HepG2 (cell line): ENCODE measurements at regions not wholly inside any gene's neighbourhood (a gene's known extent, or its start where the extent isn't known, plus 50 kb on each side); places are given as distances from the start of the nearest gene placed in this dataset.

Experiments used
- AHDC1 ChIP-seq: sonication (generic); formaldehyde crosslinking; IDR thresholded peaks from 2 replicates; pipeline ENCODE4 v1.5.1; 2020; ENCODE audit warnings: mild to moderate bottlenecking, missing genetic modification reagents, borderline replicate concordance
- AKAP8 ChIP-seq: sonication (generic); formaldehyde crosslinking; IDR thresholded peaks from 2 replicates; pipeline ENCODE4 v1.5.1; 2020; ENCODE audit warnings: mild to moderate bottlenecking, missing genetic modification reagents
- ASH2L ChIP-seq: fragments of 300-600, 200-600 bp; sonication (generic); IDR thresholded peaks from 2 replicates; pipeline ENCODE4 v1.7.0; 2017; ENCODE audit warnings: low read depth, mild to moderate bottlenecking, moderate library complexity, mixed read lengths, low read length; ENCODE audit not compliant: insufficient read length
- CEBPG ChIP-seq: IDR thresholded peaks from 2 replicates; pipeline ENCODE4 v1.6.1; 2016
- CSRNP1 ChIP-seq: sonication (generic); formaldehyde crosslinking; IDR thresholded peaks from 2 replicates; pipeline ENCODE4 v1.8.1; 2023; ENCODE audit warnings: mild to moderate bottlenecking, missing genetic modification reagents
- FOXO4 ChIP-seq: sonication (generic); formaldehyde crosslinking; conservative IDR thresholded peaks from 2 replicates; pipeline ENCODE4 v1.8.1; 2023; ENCODE audit warnings: missing genetic modification reagents
- ISL2 ChIP-seq: sonication (generic); formaldehyde crosslinking; IDR thresholded peaks from 2 replicates; pipeline ENCODE4 v1.5.0; 2020; ENCODE audit warnings: missing genetic modification reagents
- REL ChIP-seq: sonication (generic); formaldehyde crosslinking; conservative IDR thresholded peaks from 2 replicates; pipeline ENCODE4 v1.8.0; 2022; ENCODE audit warnings: mild to moderate bottlenecking, missing genetic modification reagents, moderate library complexity
- RXRB ChIP-seq: IDR thresholded peaks from 2 replicates; pipeline ENCODE4 v1.6.1; 2016; ENCODE audit warnings: borderline replicate concordance, missing genetic modification reagents, missing compliant biosample characterization
- SIX4 ChIP-seq: sonication (generic); formaldehyde crosslinking; IDR thresholded peaks from 2 replicates; pipeline ENCODE4 v1.4.0; 2020; ENCODE audit warnings: missing genetic modification reagents
- TBX2 ChIP-seq: sonication (generic); formaldehyde crosslinking; IDR thresholded peaks from 2 replicates; pipeline ENCODE4 v1.5.0; 2020; ENCODE audit warnings: missing genetic modification reagents, mild to moderate bottlenecking, borderline replicate concordance
- ZBTB25 ChIP-seq: IDR thresholded peaks from 2 replicates; pipeline ENCODE4 v1.6.1; 2018; ENCODE audit warnings: missing genetic modification reagents
- ZFP1 ChIP-seq: IDR thresholded peaks from 2 replicates; pipeline ENCODE4 v1.6.1; 2016
- ZMYM4 ChIP-seq: sonication (generic); formaldehyde crosslinking; IDR thresholded peaks from 2 replicates; pipeline ENCODE4 v1.8.1; 2023; ENCODE audit warnings: mild to moderate bottlenecking, missing genetic modification reagents
- ZNF12 ChIP-seq: sonication (generic); formaldehyde crosslinking; IDR thresholded peaks from 2 replicates; pipeline ENCODE4 v1.5.0; 2020; ENCODE audit warnings: missing genetic modification reagents
- ZNF383 ChIP-seq: sonication (generic); formaldehyde crosslinking; IDR thresholded peaks from 2 replicates; pipeline ENCODE4 v1.4.0; 2020; ENCODE audit warnings: missing genetic modification reagents, mild to moderate bottlenecking, borderline replicate concordance
- ZNF607 ChIP-seq: sonication (generic); formaldehyde crosslinking; IDR thresholded peaks from 2 replicates; pipeline ENCODE4 v1.5.1; 2020; ENCODE audit warnings: missing genetic modification reagents, mild to moderate bottlenecking, borderline replicate concordance
- ZNF784 ChIP-seq: sonication (generic); formaldehyde crosslinking; IDR thresholded peaks from 2 replicates; pipeline ENCODE4 v1.5.1; 2020; ENCODE audit warnings: missing genetic modification reagents, mild to moderate bottlenecking, borderline replicate concordance
- ZNF790 ChIP-seq: sonication (generic); formaldehyde crosslinking; IDR thresholded peaks from 2 replicates; pipeline ENCODE4 v1.8.0; 2022; ENCODE audit warnings: missing genetic modification reagents, mild to moderate bottlenecking, borderline replicate concordance
- ZNF792 ChIP-seq: IDR thresholded peaks from 2 replicates; pipeline ENCODE4 v1.6.1; 2016
- ZSCAN9 ChIP-seq: IDR thresholded peaks from 2 replicates; pipeline ENCODE4 v1.6.1; 2016; ENCODE audit warnings: borderline replicate concordance

GRCh38 chr6:155528982-155529453 is 73.4 kb upstream of the NOX3 start (continued):
- TF ChIP-seq RXRB (CRISPR knock-in tag) (peak; percentile 87), ZNF607 (no peak; the same call in 1 of the 2 replicates), AKAP8 (0 out of 2 replicates have a peak, but pooled peaks have one; percentile 21), ZMYM4 (CRISPR knock-in tag) (peak; percentile 80), ZNF790 (CRISPR knock-in tag) (no peak), ZBTB25 (0 out of 2 replicates have a peak, but pooled peaks have one; percentile 31), FOXO4 (CRISPR knock-in tag) (no peak), ZFP1 (CRISPR knock-in tag) (peak; percentile 80), ASH2L (peak; percentile 25), SIX4 (CRISPR knock-in tag) (peak; percentile 37; the same call in 1 of the 2 replicates), AHDC1 (peak; percentile 96; the same call in 1 of the 2 replicates), TBX2 (CRISPR knock-in tag) (peak; percentile 48; the same call in 1 of the 2 replicates), CSRNP1 (CRISPR knock-in tag) (no peak), ZNF792 (CRISPR knock-in tag) (peak; percentile 50; the same call in 1 of the 2 replicates), REL (no peak), ISL2 (peak; percentile 89), ZNF383 (CRISPR knock-in tag) (no peak), ZNF784 (CRISPR knock-in tag) (0 out of 2 replicates have a peak, but pooled peaks have one; percentile 32), ZNF12 (peak; percentile 77), CEBPG (CRISPR knock-in tag) (peak; percentile 91), ZSCAN9 (CRISPR knock-in tag) (peak; percentile 62; the same call in 1 of the 2 replicates)
